ENCODE measurements at regions not wholly inside any gene's neighbourhood (a gene's known extent, or its start where the extent isn't known, plus 50 kb on each side); places are given as distances from the start of the nearest gene placed in this dataset.

DNA sequence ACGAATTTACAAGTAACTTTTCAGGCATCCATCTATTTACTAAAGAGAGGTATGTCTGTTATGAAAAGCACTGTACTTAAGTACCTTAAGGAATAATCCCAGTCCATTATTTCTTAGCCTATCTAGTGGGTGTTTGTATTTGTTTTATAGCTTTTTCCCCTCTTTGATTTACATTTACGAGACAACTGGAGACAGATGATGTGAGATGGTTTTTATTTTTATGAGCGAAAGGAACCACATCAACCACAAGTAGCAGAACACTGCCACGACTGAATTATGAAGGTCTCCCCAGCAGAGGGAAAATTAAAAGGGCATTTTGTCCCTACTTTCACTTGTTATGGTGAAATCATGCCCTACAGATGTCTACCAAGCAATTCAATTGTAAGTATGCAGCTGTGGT, 357.8 kb downstream of the NFIB start:
- no TSS peak for BruUV-seq (replicated peaks)
- H3K4me1 ChIP-seq (ENCODE audit: insufficient read depth, low read length) = no peaks in the 10 kb centered on the region
- no peak overlapping the region for H3K27ac ChIP-seq (ENCODE audit: extremely low read length, insufficient read depth, low read length)
- no peaks in the 10 kb centered on the region for H3K9me3 ChIP-seq (ENCODE audit: low read length)
- FAIRE-seq (no peak), ATAC-seq (no peak), DNase-seq (ENCODE audit: low spot score) (no peak)
- no peak overlapping the region for H2AFZ ChIP-seq (ENCODE audit: low read length)
- H3K36me3 ChIP-seq (replicated peaks in 1 of 2; ENCODE audit: control insufficient read depth in 1 of 2, insufficient read depth in 2 of 2, low read length in 2 of 2) = no peaks in the 10 kb centered on the region
- POLR2A ChIA-PET = no interaction called here
- in situ Hi-C loops (cut with HindIII; ENCODE audit: extremely low pct_ligation_motif_present, low pct_unique_long_range_greater_than_20kb) (no loop called here), intact Hi-C loops (cut with micrococcal nuclease; ENCODE audit: unreplicated experiment) (no loop called here)
- CTCF ChIA-PET (ENCODE audit: low intra/inter-chr PET ratio, low total read pairs) = no interaction called here
- TF ChIP-seq ZNF292 (CRISPR knock-in tag; IDR thresholded peaks at IDR 0.05; ENCODE audit: borderline replicate concordance, low read depth) = no peak
- no peak for TF ChIP-seq ZNF761 (CRISPR knock-in tag; conservative IDR thresholded peaks at IDR 0.05)
- TF ChIP-seq, protein P1, sequence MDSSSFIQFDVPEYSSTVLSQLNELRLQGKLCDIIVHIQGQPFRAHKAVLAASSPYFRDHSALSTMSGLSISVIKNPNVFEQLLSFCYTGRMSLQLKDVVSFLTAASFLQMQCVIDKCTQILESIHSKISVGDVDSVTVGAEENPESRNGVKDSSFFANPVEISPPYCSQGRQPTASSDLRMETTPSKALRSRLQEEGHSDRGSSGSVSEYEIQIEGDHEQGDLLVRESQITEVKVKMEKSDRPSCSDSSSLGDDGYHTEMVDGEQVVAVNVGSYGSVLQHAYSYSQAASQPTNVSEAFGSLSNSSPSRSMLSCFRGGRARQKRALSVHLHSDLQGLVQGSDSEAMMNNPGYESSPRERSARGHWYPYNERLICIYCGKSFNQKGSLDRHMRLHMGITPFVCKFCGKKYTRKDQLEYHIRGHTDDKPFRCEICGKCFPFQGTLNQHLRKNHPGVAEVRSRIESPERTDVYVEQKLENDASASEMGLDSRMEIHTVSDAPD (CRISPR knock-in tag; IDR thresholded peaks at IDR 0.05) = no peak
- TF ChIP-seq HNF4G (IDR thresholded peaks at IDR 0.05; ENCODE audit: borderline replicate concordance, low read depth, low read length) = no peak
- no peak for TF ChIP-seq HNF4G (CRISPR knock-in tag; IDR thresholded peaks at IDR 0.05; ENCODE audit: borderline replicate concordance, low read depth)
- TF ChIP-seq, protein P2, sequence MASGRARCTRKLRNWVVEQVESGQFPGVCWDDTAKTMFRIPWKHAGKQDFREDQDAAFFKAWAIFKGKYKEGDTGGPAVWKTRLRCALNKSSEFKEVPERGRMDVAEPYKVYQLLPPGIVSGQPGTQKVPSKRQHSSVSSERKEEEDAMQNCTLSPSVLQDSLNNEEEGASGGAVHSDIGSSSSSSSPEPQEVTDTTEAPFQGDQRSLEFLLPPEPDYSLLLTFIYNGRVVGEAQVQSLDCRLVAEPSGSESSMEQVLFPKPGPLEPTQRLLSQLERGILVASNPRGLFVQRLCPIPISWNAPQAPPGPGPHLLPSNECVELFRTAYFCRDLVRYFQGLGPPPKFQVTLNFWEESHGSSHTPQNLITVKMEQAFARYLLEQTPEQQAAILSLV (CRISPR knock-in tag; IDR thresholded peaks at IDR 0.05; ENCODE audit: borderline replicate concordance) = no peak
- TF ChIP-seq MTA3 (CRISPR knock-in tag; IDR thresholded peaks at IDR 0.05) = no peak
- TF ChIP-seq KLF13 (CRISPR knock-in tag; IDR thresholded peaks at IDR 0.05) = no peak
- TF ChIP-seq, protein P3, sequence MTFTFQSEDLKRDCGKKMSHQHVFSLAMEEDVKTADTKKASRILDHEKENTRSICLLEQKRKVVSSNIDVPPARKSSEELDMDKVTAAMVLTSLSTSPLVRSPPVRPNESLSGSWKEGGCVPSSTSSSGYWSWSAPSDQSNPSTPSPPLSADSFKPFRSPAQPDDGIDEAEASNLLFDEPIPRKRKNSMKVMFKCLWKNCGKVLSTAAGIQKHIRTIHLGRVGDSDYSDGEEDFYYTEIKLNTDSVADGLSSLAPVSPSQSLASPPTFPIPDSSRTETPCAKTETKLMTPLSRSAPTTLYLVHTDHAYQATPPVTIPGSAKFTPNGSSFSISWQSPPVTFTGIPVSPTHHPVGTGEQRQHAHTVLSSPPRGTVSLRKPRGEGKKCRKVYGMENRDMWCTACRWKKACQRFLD (CRISPR knock-in tag; IDR thresholded peaks at IDR 0.05; ENCODE audit: borderline replicate concordance) = no peak
- TF ChIP-seq ETV5 (CRISPR knock-in tag; IDR thresholded peaks at IDR 0.05; ENCODE audit: borderline replicate concordance) = no peak
- TF ChIP-seq NONO (IDR thresholded peaks at IDR 0.05) = no peak
- no peak for TF ChIP-seq NONO (CRISPR knock-in tag; conservative IDR thresholded peaks at IDR 0.05)
- TF ChIP-seq, protein P4, sequence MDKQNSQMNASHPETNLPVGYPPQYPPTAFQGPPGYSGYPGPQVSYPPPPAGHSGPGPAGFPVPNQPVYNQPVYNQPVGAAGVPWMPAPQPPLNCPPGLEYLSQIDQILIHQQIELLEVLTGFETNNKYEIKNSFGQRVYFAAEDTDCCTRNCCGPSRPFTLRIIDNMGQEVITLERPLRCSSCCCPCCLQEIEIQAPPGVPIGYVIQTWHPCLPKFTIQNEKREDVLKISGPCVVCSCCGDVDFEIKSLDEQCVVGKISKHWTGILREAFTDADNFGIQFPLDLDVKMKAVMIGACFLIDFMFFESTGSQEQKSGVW (CRISPR knock-in tag; IDR thresholded peaks at IDR 0.05; ENCODE audit: borderline replicate concordance) = no peak
- TF ChIP-seq, protein P5, sequence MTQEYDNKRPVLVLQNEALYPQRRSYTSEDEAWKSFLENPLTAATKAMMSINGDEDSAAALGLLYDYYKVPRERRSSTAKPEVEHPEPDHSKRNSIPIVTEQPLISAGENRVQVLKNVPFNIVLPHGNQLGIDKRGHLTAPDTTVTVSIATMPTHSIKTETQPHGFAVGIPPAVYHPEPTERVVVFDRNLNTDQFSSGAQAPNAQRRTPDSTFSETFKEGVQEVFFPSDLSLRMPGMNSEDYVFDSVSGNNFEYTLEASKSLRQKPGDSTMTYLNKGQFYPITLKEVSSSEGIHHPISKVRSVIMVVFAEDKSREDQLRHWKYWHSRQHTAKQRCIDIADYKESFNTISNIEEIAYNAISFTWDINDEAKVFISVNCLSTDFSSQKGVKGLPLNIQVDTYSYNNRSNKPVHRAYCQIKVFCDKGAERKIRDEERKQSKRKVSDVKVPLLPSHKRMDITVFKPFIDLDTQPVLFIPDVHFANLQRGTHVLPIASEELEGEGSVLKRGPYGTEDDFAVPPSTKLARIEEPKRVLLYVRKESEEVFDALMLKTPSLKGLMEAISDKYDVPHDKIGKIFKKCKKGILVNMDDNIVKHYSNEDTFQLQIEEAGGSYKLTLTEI (CRISPR knock-in tag; conservative IDR thresholded peaks at IDR 0.05) = no peak
- TF ChIP-seq, protein P6, sequence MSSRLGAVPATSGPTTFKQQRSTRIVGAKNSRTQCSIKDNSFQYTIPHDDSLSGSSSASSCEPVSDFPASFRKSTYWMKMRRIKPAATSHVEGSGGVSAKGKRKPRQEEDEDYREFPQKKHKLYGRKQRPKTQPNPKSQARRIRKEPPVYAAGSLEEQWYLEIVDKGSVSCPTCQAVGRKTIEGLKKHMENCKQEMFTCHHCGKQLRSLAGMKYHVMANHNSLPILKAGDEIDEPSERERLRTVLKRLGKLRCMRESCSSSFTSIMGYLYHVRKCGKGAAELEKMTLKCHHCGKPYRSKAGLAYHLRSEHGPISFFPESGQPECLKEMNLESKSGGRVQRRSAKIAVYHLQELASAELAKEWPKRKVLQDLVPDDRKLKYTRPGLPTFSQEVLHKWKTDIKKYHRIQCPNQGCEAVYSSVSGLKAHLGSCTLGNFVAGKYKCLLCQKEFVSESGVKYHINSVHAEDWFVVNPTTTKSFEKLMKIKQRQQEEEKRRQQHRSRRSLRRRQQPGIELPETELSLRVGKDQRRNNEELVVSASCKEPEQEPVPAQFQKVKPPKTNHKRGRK (CRISPR knock-in tag; IDR thresholded peaks at IDR 0.05) = no peak
- TF ChIP-seq, protein P7, sequence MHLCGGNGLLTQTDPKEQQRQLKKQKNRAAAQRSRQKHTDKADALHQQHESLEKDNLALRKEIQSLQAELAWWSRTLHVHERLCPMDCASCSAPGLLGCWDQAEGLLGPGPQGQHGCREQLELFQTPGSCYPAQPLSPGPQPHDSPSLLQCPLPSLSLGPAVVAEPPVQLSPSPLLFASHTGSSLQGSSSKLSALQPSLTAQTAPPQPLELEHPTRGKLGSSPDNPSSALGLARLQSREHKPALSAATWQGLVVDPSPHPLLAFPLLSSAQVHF (CRISPR knock-in tag; IDR thresholded peaks at IDR 0.05) = no peak
- under 1% methylated on average over 4 of the region's 4 CpGs for WGBS (ENCODE audit: low lambda C conversion rate)
- no peaks in the 10 kb centered on the region; a peak in 1 of 5 replicates for H3K27me3 ChIP-seq (ENCODE audit: control insufficient read depth in 1 of 2, insufficient read depth in 2 of 2, low read length in 2 of 2)
- H3K79me2 ChIP-seq (ENCODE audit: insufficient read depth, low read length) = no peaks in the 10 kb centered on the region
- H3K9ac ChIP-seq (ENCODE audit: insufficient read depth, low read depth, low read length) = no peak overlapping the region
- H3K4me2 ChIP-seq (ENCODE audit: low read depth, low read length) = no peak overlapping the region
- H4K20me1 ChIP-seq (ENCODE audit: insufficient read depth, low read length) = no peaks in the 10 kb centered on the region
- no peak overlapping the region for H3K4me3 ChIP-seq (replicated peaks in 1 of 3; ENCODE audit: insufficient read depth in 1 of 3, low read depth in 2 of 3, low read length in 3 of 3)
